ENCODE measurements at regions not wholly inside any gene's neighbourhood (a gene's known extent, or its start where the extent isn't known, plus 50 kb on each side); places are given as distances from the start of the nearest gene placed in this dataset.

DNA sequence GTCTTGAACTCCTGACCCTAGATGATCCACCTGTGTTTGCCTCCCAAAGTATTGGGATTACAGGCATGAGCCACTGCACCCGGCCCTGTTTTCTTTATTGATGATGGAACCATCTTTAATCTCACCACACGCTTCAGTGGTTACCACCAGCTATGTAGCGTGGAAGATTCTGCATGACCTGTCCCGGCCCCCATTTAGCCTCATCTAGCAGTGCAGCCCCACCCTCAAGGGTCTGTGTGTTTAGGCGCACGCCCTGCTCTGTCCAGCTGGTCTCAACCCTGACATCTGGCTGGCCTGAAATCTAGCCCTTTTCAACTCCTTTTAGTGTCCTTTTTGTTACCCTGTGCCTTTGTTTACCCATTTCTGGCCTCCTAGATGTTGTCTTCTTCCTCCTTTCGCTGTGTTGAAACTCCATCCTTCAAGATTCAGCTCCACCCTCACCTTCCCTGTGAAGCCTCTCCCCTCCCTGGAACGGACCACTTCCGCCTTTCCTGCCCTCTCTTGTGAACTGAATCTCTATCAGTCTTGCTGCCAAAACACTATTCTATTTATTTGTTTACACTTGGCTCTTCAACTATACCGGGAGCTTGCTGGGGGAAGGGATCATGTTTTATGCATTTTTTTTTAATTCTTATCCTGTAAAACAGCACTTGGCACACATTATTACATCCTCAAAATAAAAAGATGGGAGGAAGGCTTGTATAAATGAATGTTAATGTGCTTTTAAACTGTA is 101.0 kb upstream of the MTHFD1L start:
- DNase-seq (ENCODE audit: low read depth in 1 of 2, low spot score in 2 of 2) (no peak), FAIRE-seq (no peak)
- no peak overlapping the region for H2AFZ ChIP-seq (ENCODE audit: low read length)
- no peak overlapping the region for H2BK12ac ChIP-seq (ENCODE audit: low read depth, low read length)
- H3K36me3 ChIP-seq (ENCODE audit: control insufficient read depth in 2 of 4, insufficient read depth in 4 of 4, low read length in 3 of 4) = no peaks in the 10 kb centered on the region
- no peaks in the 10 kb centered on the region for H3K23me2 ChIP-seq (ENCODE audit: low read depth, low read length)
- no peak overlapping the region for H3K23ac ChIP-seq (ENCODE audit: insufficient read length)
- no peak overlapping the region for H4K8ac ChIP-seq (ENCODE audit: extremely low read depth, insufficient read depth, low read length)
- no peak overlapping the region for H3K4me2 ChIP-seq (ENCODE audit: insufficient read depth in 1 of 2, low read depth in 2 of 2, low read length in 2 of 2)
- H3K4me3 ChIP-seq (ENCODE audit: extremely low read depth in 1 of 4, insufficient read depth in 2 of 4, low read depth in 3 of 4, low read length in 4 of 4) = no peak overlapping the region
- no peaks in the 10 kb centered on the region for H4K20me1 ChIP-seq (replicated peaks in 1 of 2; ENCODE audit: control insufficient read depth in 1 of 2, insufficient read depth in 2 of 2, low read length in 2 of 2)
- no peak overlapping the region for H3K9ac ChIP-seq (replicated peaks in 1 of 4; ENCODE audit: extremely low read depth in 1 of 4, low read depth in 3 of 4, low read length in 3 of 4)
- no peaks in the 10 kb centered on the region for H3K79me1 ChIP-seq (ENCODE audit: low read depth, low read length)
- no peak overlapping the region for H2BK120ac ChIP-seq (replicated peaks; ENCODE audit: low read depth, low read length)
- H3K27me3 ChIP-seq (replicated peaks in 1 of 4; ENCODE audit: control insufficient read depth in 3 of 4, extremely low read depth in 1 of 4, insufficient read depth in 3 of 4, low read length in 3 of 4) = no peaks in the 10 kb centered on the region; a peak in 1 of 7 replicates
- no peak overlapping the region for H4K5ac ChIP-seq (ENCODE audit: insufficient read length, low read depth, low read length)
- POLR2A ChIA-PET (ENCODE audit: partially characterized antibody) = no interaction called here
- H4K91ac ChIP-seq (replicated peaks; ENCODE audit: insufficient read length, low read length) = no peak overlapping the region
- H3K4me1 ChIP-seq (replicated peaks in 1 of 4; ENCODE audit: control insufficient read depth in 3 of 4, insufficient read depth in 4 of 4, low read length in 3 of 4) = peaks cover 0 to 6% (median 2%) of the 10 kb centered on the region in 4 experiments; a peak in 2 of 7 replicates
- no peak overlapping the region for H2AK5ac ChIP-seq (ENCODE audit: low read depth, low read length)
- no peak overlapping the region for H3K56ac ChIP-seq (replicated peaks; ENCODE audit: insufficient read length, low read depth, low read length)
- no peak overlapping the region for H2BK15ac ChIP-seq (ENCODE audit: low read length)
- H3K9me3 ChIP-seq (ENCODE audit: insufficient read depth in 2 of 2, low read depth in 1 of 2, low read length in 1 of 2) = no peaks in the 10 kb centered on the region
- 90% methylated on average over 10 of the region's 10 CpGs; no CpG with 5 or more reads in 1 of the 2 experiments for WGBS, 2 experiments (ENCODE audit: extremely low coverage in 1 of 2, insufficient coverage in 1 of 2, insufficient read length in 1 of 2, insufficient replicate concordance in 2 of 2, low coverage in 1 of 2, low lambda C conversion rate in 2 of 2, missing lambda C conversion rate in 1 of 2)
- H3K79me2 ChIP-seq (ENCODE audit: control insufficient read depth in 1 of 2, insufficient read depth in 2 of 2, low read length in 2 of 2) = no peaks in the 10 kb centered on the region
- no peak overlapping the region for H3K27ac ChIP-seq (ENCODE audit: low read depth, low read length)
- no peak overlapping the region for H3K4ac ChIP-seq (replicated peaks; ENCODE audit: insufficient read length, low read depth, low read length)
- CTCF ChIA-PET (ENCODE audit: partially characterized antibody) = interaction anchor here (2.0 kb wide), 1 partner anchor 22 kb away, joined by 5 read pairs; no protein-coding TSS in a partner anchor
- H2BK5ac ChIP-seq (ENCODE audit: low read depth, low read length) = no peak overlapping the region
- no peak overlapping the region for H2BK20ac ChIP-seq (ENCODE audit: low read length)
- H3K18ac ChIP-seq (ENCODE audit: extremely low read depth, low read length) = no peak overlapping the region
- H3K14ac ChIP-seq (ENCODE audit: insufficient read length) = no peak overlapping the region

All from H1 (cell line).